ENCODE measurements at regions not wholly inside any gene's neighbourhood (a gene's known extent, or its start where the extent isn't known, plus 50 kb on each side); places are given as distances from the start of the nearest gene placed in this dataset.

DNA sequence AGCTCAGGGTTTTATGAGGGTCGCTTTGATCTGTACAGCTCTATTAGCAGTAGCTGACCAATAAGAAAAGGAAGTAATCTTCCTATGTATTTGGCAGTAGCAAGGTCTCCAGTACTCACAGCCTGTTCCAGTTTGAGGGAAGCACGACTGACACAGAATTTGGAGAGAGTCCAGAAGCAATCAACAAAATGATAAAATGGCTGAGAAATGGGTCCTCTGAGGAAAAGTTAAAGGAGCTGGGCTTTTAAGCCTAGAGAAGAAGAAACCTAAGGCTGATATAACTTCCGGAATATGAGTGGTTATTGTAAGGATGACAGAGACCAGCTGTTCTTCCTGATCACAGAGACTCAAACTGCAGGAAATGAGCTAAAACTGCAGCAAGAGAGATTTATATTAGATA is 382.8 kb downstream of the GPD2 start (continued):
- TF ChIP-seq POLR2AphosphoS2 (conservative IDR thresholded peaks at IDR 0.05; ENCODE audit: low read length) (no peak), NFE2L2 (conservative IDR thresholded peaks at IDR 0.05; ENCODE audit: low read length) (no peak), RARB (CRISPR knock-in tag; IDR thresholded peaks at IDR 0.05) (no peak), CBX8 (IDR thresholded peaks at IDR 0.05) (no peak)

DNA sequence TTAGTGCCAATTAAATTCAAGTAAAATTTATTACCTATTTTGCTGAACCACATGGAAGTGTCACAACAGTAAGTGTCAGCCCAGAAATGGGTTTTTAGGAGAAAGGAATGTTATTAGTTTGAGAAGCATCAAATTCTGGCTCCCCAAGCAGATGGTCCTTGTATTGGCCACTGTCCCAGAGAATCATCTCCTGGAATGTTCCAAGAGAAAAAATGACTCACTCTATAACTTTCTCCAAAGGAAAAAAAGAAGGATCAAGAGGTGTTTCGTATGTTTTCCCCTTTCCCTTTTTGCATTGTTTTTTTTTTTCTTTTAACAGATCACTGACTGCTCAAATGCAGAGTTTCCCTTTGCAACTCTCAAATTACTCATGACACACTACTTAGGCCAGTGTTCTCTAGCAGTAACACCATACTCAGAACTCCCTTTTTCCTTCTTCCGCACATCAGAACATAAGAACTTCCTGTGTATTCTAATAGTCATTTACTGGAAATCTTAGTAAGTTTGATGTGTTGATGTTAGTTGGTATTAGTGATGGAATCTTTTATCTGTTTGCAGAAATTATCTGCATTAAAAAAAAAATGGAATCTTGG is 390.3 kb downstream of the GPD2 start:
- 73% methylated on average over 2 of the region's 2 CpGs for WGBS (ENCODE audit: missing lambda C conversion rate)
- TF ChIP-seq PHF8 (IDR thresholded peaks at IDR 0.05; ENCODE audit: borderline replicate concordance, low read depth) (no peak), SMC3 (IDR thresholded peaks at IDR 0.05) (no peak), TP53 (CRISPR knock-in tag; IDR thresholded peaks at IDR 0.05) (no peak), CHD4 (IDR thresholded peaks at IDR 0.05; ENCODE audit: borderline replicate concordance) (no peak), HOXB5 (CRISPR knock-in tag; IDR thresholded peaks at IDR 0.05) (no peak), JUN (IDR thresholded peaks at IDR 0.05) (no peak), EHMT2 (IDR thresholded peaks at IDR 0.05; ENCODE audit: low read depth) (no peak), EP300 (IDR thresholded peaks at IDR 0.05) (no peak), FOXS1 (CRISPR knock-in tag; IDR thresholded peaks at IDR 0.05) (no peak), POLR2AphosphoS2 (conservative IDR thresholded peaks at IDR 0.05; ENCODE audit: low read length) (no peak), RCOR1 (IDR thresholded peaks at IDR 0.05; ENCODE audit: low read depth, low read length) (no peak), GATA3 (IDR thresholded peaks at IDR 0.05; ENCODE audit: borderline replicate concordance) (no peak), NPAS2 (CRISPR knock-in tag; IDR thresholded peaks at IDR 0.05; ENCODE audit: borderline replicate concordance) (no peak), ZFP36 (IDR thresholded peaks at IDR 0.05; ENCODE audit: borderline replicate concordance, partially characterized antibody) (no peak), HOXB13 (CRISPR knock-in tag; IDR thresholded peaks at IDR 0.05; ENCODE audit: low read depth) (no peak), ZSCAN20 (CRISPR knock-in tag; IDR thresholded peaks at IDR 0.05) (no peak), JUNB (IDR thresholded peaks at IDR 0.05) (no peak), KDM5A (IDR thresholded peaks at IDR 0.05) (no peak)
- TF ChIP-seq, protein P1, sequence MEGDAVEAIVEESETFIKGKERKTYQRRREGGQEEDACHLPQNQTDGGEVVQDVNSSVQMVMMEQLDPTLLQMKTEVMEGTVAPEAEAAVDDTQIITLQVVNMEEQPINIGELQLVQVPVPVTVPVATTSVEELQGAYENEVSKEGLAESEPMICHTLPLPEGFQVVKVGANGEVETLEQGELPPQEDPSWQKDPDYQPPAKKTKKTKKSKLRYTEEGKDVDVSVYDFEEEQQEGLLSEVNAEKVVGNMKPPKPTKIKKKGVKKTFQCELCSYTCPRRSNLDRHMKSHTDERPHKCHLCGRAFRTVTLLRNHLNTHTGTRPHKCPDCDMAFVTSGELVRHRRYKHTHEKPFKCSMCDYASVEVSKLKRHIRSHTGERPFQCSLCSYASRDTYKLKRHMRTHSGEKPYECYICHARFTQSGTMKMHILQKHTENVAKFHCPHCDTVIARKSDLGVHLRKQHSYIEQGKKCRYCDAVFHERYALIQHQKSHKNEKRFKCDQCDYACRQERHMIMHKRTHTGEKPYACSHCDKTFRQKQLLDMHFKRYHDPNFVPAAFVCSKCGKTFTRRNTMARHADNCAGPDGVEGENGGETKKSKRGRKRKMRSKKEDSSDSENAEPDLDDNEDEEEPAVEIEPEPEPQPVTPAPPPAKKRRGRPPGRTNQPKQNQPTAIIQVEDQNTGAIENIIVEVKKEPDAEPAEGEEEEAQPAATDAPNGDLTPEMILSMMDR (IDR thresholded peaks at IDR 0.05) = no peak
- TF ChIP-seq, protein P2, sequence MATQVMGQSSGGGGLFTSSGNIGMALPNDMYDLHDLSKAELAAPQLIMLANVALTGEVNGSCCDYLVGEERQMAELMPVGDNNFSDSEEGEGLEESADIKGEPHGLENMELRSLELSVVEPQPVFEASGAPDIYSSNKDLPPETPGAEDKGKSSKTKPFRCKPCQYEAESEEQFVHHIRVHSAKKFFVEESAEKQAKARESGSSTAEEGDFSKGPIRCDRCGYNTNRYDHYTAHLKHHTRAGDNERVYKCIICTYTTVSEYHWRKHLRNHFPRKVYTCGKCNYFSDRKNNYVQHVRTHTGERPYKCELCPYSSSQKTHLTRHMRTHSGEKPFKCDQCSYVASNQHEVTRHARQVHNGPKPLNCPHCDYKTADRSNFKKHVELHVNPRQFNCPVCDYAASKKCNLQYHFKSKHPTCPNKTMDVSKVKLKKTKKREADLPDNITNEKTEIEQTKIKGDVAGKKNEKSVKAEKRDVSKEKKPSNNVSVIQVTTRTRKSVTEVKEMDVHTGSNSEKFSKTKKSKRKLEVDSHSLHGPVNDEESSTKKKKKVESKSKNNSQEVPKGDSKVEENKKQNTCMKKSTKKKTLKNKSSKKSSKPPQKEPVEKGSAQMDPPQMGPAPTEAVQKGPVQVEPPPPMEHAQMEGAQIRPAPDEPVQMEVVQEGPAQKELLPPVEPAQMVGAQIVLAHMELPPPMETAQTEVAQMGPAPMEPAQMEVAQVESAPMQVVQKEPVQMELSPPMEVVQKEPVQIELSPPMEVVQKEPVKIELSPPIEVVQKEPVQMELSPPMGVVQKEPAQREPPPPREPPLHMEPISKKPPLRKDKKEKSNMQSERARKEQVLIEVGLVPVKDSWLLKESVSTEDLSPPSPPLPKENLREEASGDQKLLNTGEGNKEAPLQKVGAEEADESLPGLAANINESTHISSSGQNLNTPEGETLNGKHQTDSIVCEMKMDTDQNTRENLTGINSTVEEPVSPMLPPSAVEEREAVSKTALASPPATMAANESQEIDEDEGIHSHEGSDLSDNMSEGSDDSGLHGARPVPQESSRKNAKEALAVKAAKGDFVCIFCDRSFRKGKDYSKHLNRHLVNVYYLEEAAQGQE (IDR thresholded peaks at IDR 0.05) = no peak
- DNase-seq (ENCODE audit: low read depth in 1 of 2, low spot score in 1 of 2) (no peak), FAIRE-seq (no peak), ATAC-seq (no peak)
- no peaks in the 10 kb centered on the region for H3K4me1 ChIP-seq
- H3K4me3 ChIP-seq = no peak overlapping the region
- H3K27ac ChIP-seq = no peak overlapping the region
- no peak overlapping the region for H3K4me2 ChIP-seq
- CTCF ChIA-PET = no interaction called here
- POLR2A ChIA-PET = no interaction called here
- H3K9me3 ChIP-seq = no peaks in the 10 kb centered on the region

Data from A549 (cell line).